Liver (tissue), 8 donors: ENCODE measurements at regions not wholly inside any gene's neighbourhood (a gene's known extent, or its start where the extent isn't known, plus 50 kb on each side); places are given as distances from the start of the nearest gene placed in this dataset.

Experiments
- DNase-seq: peaks from one replicate; pipeline ENCODE4 v3.0.0-alpha.2; 2017; ENCODE audit warnings: low spot score
- H3K27ac ChIP-seq, 2 donors: one replicate each; pipeline ENCODE4 v1.7.0; 2013; ENCODE audit warnings: inconsistent platforms in 2 of 2, low read length in 2 of 2, control low read depth in 1 of 2, low read depth in 1 of 2, mild to moderate bottlenecking in 1 of 2
- H3K27me3 ChIP-seq, 4 donors: one replicate each; pipeline versions ENCODE4 v1.6.1 to v1.7.0; 2013; ENCODE audit warnings: low read length in 3 of 4, inconsistent platforms in 1 of 4, mild to moderate bottlenecking in 1 of 4, moderate library complexity in 1 of 4; ENCODE audit not compliant: control insufficient read depth in 4 of 4, insufficient read depth in 4 of 4
- H3K36me3 ChIP-seq, 4 donors: one replicate each; pipeline versions ENCODE4 v1.6.1 to v1.7.0; 2013; ENCODE audit warnings: low read length in 3 of 4, mild to moderate bottlenecking in 3 of 4, low read depth in 1 of 4, moderate library complexity in 1 of 4; ENCODE audit not compliant: control insufficient read depth in 4 of 4, insufficient read depth in 3 of 4
- H3K4me1 ChIP-seq, 4 donors: one replicate each; pipeline versions ENCODE4 v1.6.1 to v1.7.0; 2013; ENCODE audit warnings: low read length in 3 of 4, mild to moderate bottlenecking in 3 of 4, moderate library complexity in 1 of 4; ENCODE audit not compliant: control insufficient read depth in 4 of 4, insufficient read depth in 4 of 4
- H3K4me3 ChIP-seq, 3 donors: one replicate each; pipeline versions ENCODE4 v1.6.1 to v1.7.0; 2013; ENCODE audit warnings: low read length in 3 of 3, control low read depth in 1 of 3, low read depth in 1 of 3, mild to moderate bottlenecking in 1 of 3
- H3K9ac ChIP-seq, 2 donors: one replicate each; pipeline ENCODE4 v1.7.0; 2013; ENCODE audit warnings: low read length in 2 of 2, mild to moderate bottlenecking in 2 of 2, moderate library complexity in 2 of 2, control low read depth in 1 of 2, low read depth in 1 of 2
- H3K9me3 ChIP-seq, 4 donors: one replicate each; pipeline versions ENCODE4 v1.6.1 to v1.7.0; 2013; ENCODE audit warnings: low read length in 3 of 4; ENCODE audit not compliant: control insufficient read depth in 4 of 4
- EGR1 ChIP-seq, 2 donors: IDR thresholded peaks; 2 replicates each; pipeline ENCODE4 v1.6.1; 2016 to 2018; ENCODE audit warnings: antibody characterized with exemption in 2 of 2, low read depth in 2 of 2
- FOXA1 ChIP-seq: IDR thresholded peaks from 2 replicates; pipeline ENCODE4 v1.6.1; 2016; ENCODE audit warnings: antibody characterized with exemption
- GABPA ChIP-seq, 2 donors: IDR thresholded peaks in 1 of 2; conservative IDR thresholded peaks in 1 of 2; 2 replicates each; pipeline ENCODE4 v1.6.1; 2016; ENCODE audit warnings: antibody characterized with exemption in 2 of 2, mild to moderate bottlenecking in 1 of 2, moderate library complexity in 1 of 2
- HNF4A ChIP-seq, 2 donors: conservative IDR thresholded peaks; 2 replicates each; pipeline ENCODE4 v1.6.1; 2016; ENCODE audit warnings: antibody characterized with exemption in 2 of 2, mild to moderate bottlenecking in 2 of 2
- HNF4G ChIP-seq: IDR thresholded peaks from 2 replicates; pipeline ENCODE4 v1.6.1; 2016; ENCODE audit warnings: antibody characterized with exemption
- JUND ChIP-seq, 2 donors: IDR thresholded peaks; 2 replicates each; pipeline ENCODE4 v1.6.1; 2016; ENCODE audit warnings: antibody characterized with exemption in 2 of 2
- MAX ChIP-seq: IDR thresholded peaks from 2 replicates; pipeline ENCODE4 v1.6.1; 2016; ENCODE audit warnings: antibody characterized with exemption
- NR2F2 ChIP-seq: IDR thresholded peaks from 2 replicates; pipeline ENCODE4 v1.6.1; 2016; ENCODE audit warnings: antibody characterized with exemption
- RAD21 ChIP-seq, 2 donors: IDR thresholded peaks; 2 replicates each; pipeline ENCODE4 v1.6.1; 2016; ENCODE audit warnings: antibody characterized with exemption in 2 of 2, mild to moderate bottlenecking in 2 of 2
- RXRA ChIP-seq, 2 donors: IDR thresholded peaks; 2 replicates each; pipeline ENCODE4 v1.6.1; 2017 to 2018; ENCODE audit warnings: antibody characterized with exemption in 2 of 2, mild to moderate bottlenecking in 1 of 2
- SP1 ChIP-seq: IDR thresholded peaks from 2 replicates; pipeline ENCODE4 v1.6.1; 2018; ENCODE audit warnings: antibody characterized with exemption, mild to moderate bottlenecking
- TAF1 ChIP-seq: conservative IDR thresholded peaks from 2 replicates; pipeline ENCODE4 v1.6.1; 2016; ENCODE audit warnings: antibody characterized with exemption, mild to moderate bottlenecking
- YY1 ChIP-seq: IDR thresholded peaks from 2 replicates; pipeline ENCODE4 v1.6.1; 2016; ENCODE audit warnings: antibody characterized with exemption, mild to moderate bottlenecking
- WGBS: extraction: QIAGEN DNeasy Blood & Tissue Kit; methylation state at CpG from one replicate; pipeline ENCODE4 v1.1.7; 2013; 5-methylcytosine and 5-hydroxymethylcytosine counted together
- TF ChIP-seq, protein P1 (sequence below): IDR thresholded peaks from 2 replicates; pipeline ENCODE4 v1.6.1; 2016; ENCODE audit warnings: antibody characterized with exemption
- TF ChIP-seq, protein P2 (sequence below): IDR thresholded peaks from 2 replicates; pipeline ENCODE4 v1.6.1; 2016; ENCODE audit warnings: antibody characterized with exemption, mild to moderate bottlenecking
- TF ChIP-seq, protein P3 (sequence below): fragments of 150-350 bp; IDR thresholded peaks from 2 replicates; pipeline ENCODE4 v1.5.1; 2017; ENCODE audit warnings: improper control_type of control experiment, low read depth, low read length; ENCODE audit not compliant: missing input control
- TF ChIP-seq, protein P4 (sequence below): IDR thresholded peaks from 2 replicates; pipeline ENCODE4 v1.6.1; 2016; ENCODE audit warnings: antibody characterized with exemption
- donor health status: healthy.
- donor health status: healthy.
- donor health status: healthy.
- donor health status: healthy.
- donor health status: healthy.

DNA sequence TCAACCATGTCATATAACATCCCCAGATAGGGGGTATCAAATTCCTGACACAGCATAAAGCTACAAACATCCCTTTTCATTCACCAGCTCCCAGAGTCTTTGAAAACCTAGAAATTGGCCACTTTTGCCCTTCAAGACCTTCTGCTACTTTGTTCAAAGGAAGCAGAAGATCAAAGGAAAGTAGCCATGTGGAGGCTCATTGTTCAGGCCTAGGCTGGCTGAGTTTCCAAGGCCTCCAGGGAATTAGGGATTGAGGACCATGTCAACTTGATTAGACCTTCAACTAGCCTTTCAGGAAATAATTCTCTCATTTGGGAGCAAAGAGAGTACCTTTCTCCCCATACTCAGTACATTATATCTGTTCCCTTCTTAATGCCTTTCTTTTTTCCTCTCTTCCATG is 66.8 kb upstream of the ATXN3L start:
- no peaks in the 10 kb centered on the region for H3K9me3 ChIP-seq
- H3K36me3 ChIP-seq, result no peaks in the 10 kb centered on the region
- peaks cover 2 to 5% (median 4%) of the 10 kb centered on the region in 4 donors for H3K4me1 ChIP-seq
- no peak for DNase-seq
- H3K4me3 ChIP-seq, result no peak overlapping the region
- no peak overlapping the region for H3K9ac ChIP-seq
- H3K27me3 ChIP-seq, result no peaks in the 10 kb centered on the region
- no peak overlapping the region for H3K27ac ChIP-seq
- no peak for TF ChIP-seq YY1
- TF ChIP-seq MAX, result no peak
- no peak for TF ChIP-seq SP1
- TF ChIP-seq JUND (IDR thresholded peaks at IDR 0.05), result no peak
- TF ChIP-seq, protein P1, sequence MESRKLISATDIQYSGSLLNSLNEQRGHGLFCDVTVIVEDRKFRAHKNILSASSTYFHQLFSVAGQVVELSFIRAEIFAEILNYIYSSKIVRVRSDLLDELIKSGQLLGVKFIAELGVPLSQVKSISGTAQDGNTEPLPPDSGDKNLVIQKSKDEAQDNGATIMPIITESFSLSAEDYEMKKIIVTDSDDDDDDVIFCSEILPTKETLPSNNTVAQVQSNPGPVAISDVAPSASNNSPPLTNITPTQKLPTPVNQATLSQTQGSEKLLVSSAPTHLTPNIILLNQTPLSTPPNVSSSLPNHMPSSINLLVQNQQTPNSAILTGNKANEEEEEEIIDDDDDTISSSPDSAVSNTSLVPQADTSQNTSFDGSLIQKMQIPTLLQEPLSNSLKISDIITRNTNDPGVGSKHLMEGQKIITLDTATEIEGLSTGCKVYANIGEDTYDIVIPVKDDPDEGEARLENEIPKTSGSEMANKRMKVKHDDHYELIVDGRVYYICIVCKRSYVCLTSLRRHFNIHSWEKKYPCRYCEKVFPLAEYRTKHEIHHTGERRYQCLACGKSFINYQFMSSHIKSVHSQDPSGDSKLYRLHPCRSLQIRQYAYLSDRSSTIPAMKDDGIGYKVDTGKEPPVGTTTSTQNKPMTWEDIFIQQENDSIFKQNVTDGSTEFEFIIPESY, result no peak
- TF ChIP-seq RAD21 (IDR thresholded peaks at IDR 0.05), result no peak

DNA sequence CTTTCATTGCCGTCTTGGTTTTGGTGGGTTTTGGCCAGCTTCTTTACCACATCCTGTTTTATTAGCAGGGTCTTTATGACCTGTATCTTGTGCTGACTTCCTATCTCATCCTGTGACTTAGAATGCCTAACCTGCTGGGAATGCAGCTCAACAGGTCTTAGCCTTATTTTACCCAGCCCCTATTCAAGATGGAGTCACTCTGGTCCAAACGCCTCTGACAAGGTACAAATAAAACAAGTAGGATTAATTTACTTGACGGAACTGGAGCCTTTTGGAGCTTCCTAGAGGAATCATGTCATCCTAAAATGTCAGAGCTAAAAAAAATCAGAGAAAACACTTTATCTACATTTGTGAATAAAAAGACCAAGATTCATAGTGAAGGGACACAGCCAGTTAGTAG is 66.2 kb upstream of the ATXN3L start:
- DNase-seq, result no peak
- WGBS, result 91% methylated on average over 3 of the region's 3 CpGs

More for the DNA sequence above, 66.2 kb upstream of the ATXN3L start:
- H3K27me3 ChIP-seq, result no peaks in the 10 kb centered on the region
- H3K9ac ChIP-seq, result no peak overlapping the region
- H3K4me1 ChIP-seq, result peaks cover 2 to 5% (median 4%) of the 10 kb centered on the region in 4 donors
- no peaks in the 10 kb centered on the region for H3K36me3 ChIP-seq
- H3K9me3 ChIP-seq, result no peaks in the 10 kb centered on the region
- H3K4me3 ChIP-seq, result no peak overlapping the region
- H3K27ac ChIP-seq, result no peak overlapping the region
- TF ChIP-seq HNF4G (no peak), YY1 (no peak), FOXA1 (no peak), TAF1 (no peak), RXRA (IDR thresholded peaks at IDR 0.05) (no peak), RAD21 (IDR thresholded peaks at IDR 0.05) (no peak), JUND (IDR thresholded peaks at IDR 0.05) (no peak), NR2F2 (no peak), HNF4A (conservative IDR thresholded peaks at IDR 0.05) (no peak), EGR1 (IDR thresholded peaks at IDR 0.05; ENCODE audit: low read depth in 2 of 2) (no peak), GABPA (IDR thresholded peaks at IDR 0.05 in 1 of 2, conservative IDR thresholded peaks at IDR 0.05 in 1 of 2) (no peak), MAX (no peak), SP1 (no peak)
- TF ChIP-seq, protein P2, sequence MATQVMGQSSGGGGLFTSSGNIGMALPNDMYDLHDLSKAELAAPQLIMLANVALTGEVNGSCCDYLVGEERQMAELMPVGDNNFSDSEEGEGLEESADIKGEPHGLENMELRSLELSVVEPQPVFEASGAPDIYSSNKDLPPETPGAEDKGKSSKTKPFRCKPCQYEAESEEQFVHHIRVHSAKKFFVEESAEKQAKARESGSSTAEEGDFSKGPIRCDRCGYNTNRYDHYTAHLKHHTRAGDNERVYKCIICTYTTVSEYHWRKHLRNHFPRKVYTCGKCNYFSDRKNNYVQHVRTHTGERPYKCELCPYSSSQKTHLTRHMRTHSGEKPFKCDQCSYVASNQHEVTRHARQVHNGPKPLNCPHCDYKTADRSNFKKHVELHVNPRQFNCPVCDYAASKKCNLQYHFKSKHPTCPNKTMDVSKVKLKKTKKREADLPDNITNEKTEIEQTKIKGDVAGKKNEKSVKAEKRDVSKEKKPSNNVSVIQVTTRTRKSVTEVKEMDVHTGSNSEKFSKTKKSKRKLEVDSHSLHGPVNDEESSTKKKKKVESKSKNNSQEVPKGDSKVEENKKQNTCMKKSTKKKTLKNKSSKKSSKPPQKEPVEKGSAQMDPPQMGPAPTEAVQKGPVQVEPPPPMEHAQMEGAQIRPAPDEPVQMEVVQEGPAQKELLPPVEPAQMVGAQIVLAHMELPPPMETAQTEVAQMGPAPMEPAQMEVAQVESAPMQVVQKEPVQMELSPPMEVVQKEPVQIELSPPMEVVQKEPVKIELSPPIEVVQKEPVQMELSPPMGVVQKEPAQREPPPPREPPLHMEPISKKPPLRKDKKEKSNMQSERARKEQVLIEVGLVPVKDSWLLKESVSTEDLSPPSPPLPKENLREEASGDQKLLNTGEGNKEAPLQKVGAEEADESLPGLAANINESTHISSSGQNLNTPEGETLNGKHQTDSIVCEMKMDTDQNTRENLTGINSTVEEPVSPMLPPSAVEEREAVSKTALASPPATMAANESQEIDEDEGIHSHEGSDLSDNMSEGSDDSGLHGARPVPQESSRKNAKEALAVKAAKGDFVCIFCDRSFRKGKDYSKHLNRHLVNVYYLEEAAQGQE, result no peak
- TF ChIP-seq, protein P3, sequence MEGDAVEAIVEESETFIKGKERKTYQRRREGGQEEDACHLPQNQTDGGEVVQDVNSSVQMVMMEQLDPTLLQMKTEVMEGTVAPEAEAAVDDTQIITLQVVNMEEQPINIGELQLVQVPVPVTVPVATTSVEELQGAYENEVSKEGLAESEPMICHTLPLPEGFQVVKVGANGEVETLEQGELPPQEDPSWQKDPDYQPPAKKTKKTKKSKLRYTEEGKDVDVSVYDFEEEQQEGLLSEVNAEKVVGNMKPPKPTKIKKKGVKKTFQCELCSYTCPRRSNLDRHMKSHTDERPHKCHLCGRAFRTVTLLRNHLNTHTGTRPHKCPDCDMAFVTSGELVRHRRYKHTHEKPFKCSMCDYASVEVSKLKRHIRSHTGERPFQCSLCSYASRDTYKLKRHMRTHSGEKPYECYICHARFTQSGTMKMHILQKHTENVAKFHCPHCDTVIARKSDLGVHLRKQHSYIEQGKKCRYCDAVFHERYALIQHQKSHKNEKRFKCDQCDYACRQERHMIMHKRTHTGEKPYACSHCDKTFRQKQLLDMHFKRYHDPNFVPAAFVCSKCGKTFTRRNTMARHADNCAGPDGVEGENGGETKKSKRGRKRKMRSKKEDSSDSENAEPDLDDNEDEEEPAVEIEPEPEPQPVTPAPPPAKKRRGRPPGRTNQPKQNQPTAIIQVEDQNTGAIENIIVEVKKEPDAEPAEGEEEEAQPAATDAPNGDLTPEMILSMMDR, result no peak
- TF ChIP-seq, protein P4, sequence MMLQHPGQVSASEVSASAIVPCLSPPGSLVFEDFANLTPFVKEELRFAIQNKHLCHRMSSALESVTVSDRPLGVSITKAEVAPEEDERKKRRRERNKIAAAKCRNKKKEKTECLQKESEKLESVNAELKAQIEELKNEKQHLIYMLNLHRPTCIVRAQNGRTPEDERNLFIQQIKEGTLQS, result no peak
- TF ChIP-seq, protein P1, result no peak
